ENCODE measurements at regions not wholly inside any gene's neighbourhood (a gene's known extent, or its start where the extent isn't known, plus 50 kb on each side); places are given as distances from the start of the nearest gene placed in this dataset.

GRCh38 chr1:168374566-168374965 is 93.9 kb downstream of the TBX19 start:
- no peak for TF ChIP-seq FOS (IDR thresholded peaks at IDR 0.05; ENCODE audit: low read depth, low read length)
- no peak for TF ChIP-seq CEBPB (IDR thresholded peaks at IDR 0.05; ENCODE audit: low read depth, low read length)
- TF ChIP-seq RAD21 (IDR thresholded peaks at IDR 0.05; ENCODE audit: low read length): no peak
- TF ChIP-seq CHD1 (IDR thresholded peaks at IDR 0.05; ENCODE audit: low read depth, low read length): no peak
- TF ChIP-seq CTCF (conservative IDR thresholded peaks at IDR 0.05; ENCODE audit: low read depth, low read length): no peak
- no peak for TF ChIP-seq BHLHE40 (IDR thresholded peaks at IDR 0.05; ENCODE audit: low read depth, low read length)

More at GRCh38 chr1:168374566-168374965, 93.9 kb downstream of the TBX19 start:
- Histone ChIP-seq H4K91ac (ENCODE audit: insufficient read depth, low read depth, low read length) (no peak overlapping the region), H3K36me3 (ENCODE audit: control insufficient read depth, insufficient read depth, low read length) (no peaks in the 10 kb centered on the region), H3K4me2 (ENCODE audit: low read depth, low read length) (no peak overlapping the region), H3K9me1 (ENCODE audit: insufficient read depth, low read length) (no peaks in the 10 kb centered on the region), H3K23ac (ENCODE audit: low read depth, low read length) (no peak overlapping the region), H2BK15ac (ENCODE audit: low read depth, low read length) (no peak overlapping the region), H3K14ac (replicated peaks; ENCODE audit: low read depth, low read length) (no peak overlapping the region), H3K9me3 (ENCODE audit: control insufficient read depth, insufficient read depth, low read length) (no peaks in the 10 kb centered on the region), H3K9ac (ENCODE audit: low read depth, low read length) (no peak overlapping the region), H4K8ac (ENCODE audit: low read depth in 2 of 2, low read length in 2 of 2) (no peak overlapping the region), H3K4me1 (ENCODE audit: control insufficient read depth, insufficient read depth, low read length) (no peaks in the 10 kb centered on the region), H2AK9ac (replicated peaks; ENCODE audit: low read depth, low read length, poor library complexity) (no peak overlapping the region), H2BK20ac (ENCODE audit: low read depth, low read length) (no peak overlapping the region), H2AFZ (replicated peaks; ENCODE audit: low read length, poor library complexity) (peak overlapping the region; percentile 4), H4K20me1 (ENCODE audit: insufficient read depth, low read length) (no peaks in the 10 kb centered on the region), H2BK120ac (ENCODE audit: low read depth, low read length) (no peak overlapping the region), H3K4me3 (ENCODE audit: insufficient read depth, low read depth, low read length) (no peak overlapping the region), H3K27me3 (ENCODE audit: control insufficient read depth, insufficient read depth, low read length) (no peaks in the 10 kb centered on the region; the same call in none of the 2 replicates), H3K4ac (ENCODE audit: low read depth, low read length) (no peak overlapping the region), H2AK5ac (ENCODE audit: low read depth, low read length) (no peak overlapping the region), H3K27ac (ENCODE audit: insufficient read depth, low read length) (no peak overlapping the region), H3K79me1 (ENCODE audit: low read depth in 1 of 2, low read length in 2 of 2) (no peaks in the 10 kb centered on the region), H3K18ac (ENCODE audit: low read depth, low read length) (no peak overlapping the region), H4K5ac (ENCODE audit: low read depth, low read length) (no peak overlapping the region), H2BK5ac (ENCODE audit: low read depth, low read length, poor library complexity, severe bottlenecking) (no peak overlapping the region), H3K56ac (ENCODE audit: extremely low read depth, insufficient read depth, low read length) (no peak overlapping the region)
- BruUV-seq (replicated peaks): no TSS peak
- dilution Hi-C loops (cut with HindIII; ENCODE audit: low sequenced_read_pairs, unreplicated experiment) (no loop called here), intact Hi-C loops (cut with micrococcal nuclease) (no loop called here), in situ Hi-C loops (cut with MboI; ENCODE audit: low sequenced_read_pairs) (no loop called here)
- 48% methylated on average over 2 of the region's 3 CpGs; no CpG with 5 or more reads in 1 of the 2 experiments for WGBS, 2 experiments (ENCODE audit: extremely low coverage in 2 of 2, insufficient read length in 1 of 2)
- ChIA-PET CTCF (no interaction called here), POLR2A (ENCODE audit: unreplicated experiment) (no interaction called here)
- ATAC-seq (ENCODE audit: low read depth) (no peak), DNase-seq (no peak)
